HUES64 (cell line): ENCODE measurements at regions not wholly inside any gene's neighbourhood (a gene's known extent, or its start where the extent isn't known, plus 50 kb on each side); places are given as distances from the start of the nearest gene placed in this dataset.

Experiments used
- H3K27ac ChIP-seq: 2 replicates; pipeline ENCODE4 v1.7.0; 2013; ENCODE audit warnings: low read depth, low read length, inconsistent platforms
- H3K27me3 ChIP-seq: 2 replicates; pipeline ENCODE4 v1.6.1; 2013; ENCODE audit warnings: mild to moderate bottlenecking, low read length; ENCODE audit not compliant: insufficient read depth
- H3K36me3 ChIP-seq: 2 replicates; pipeline ENCODE4 v1.6.1; 2013; ENCODE audit warnings: mild to moderate bottlenecking, low read length; ENCODE audit not compliant: insufficient read depth
- H3K4me1 ChIP-seq: 2 replicates; pipeline ENCODE4 v1.6.1; 2013; ENCODE audit warnings: mild to moderate bottlenecking, low read length, moderate library complexity; ENCODE audit not compliant: insufficient read depth
- H3K4me3 ChIP-seq: 2 replicates; pipeline ENCODE4 v1.5.1; 2013; ENCODE audit warnings: mild to moderate bottlenecking, low read length, moderate library complexity
- H3K9ac ChIP-seq: 2 replicates; pipeline ENCODE4 v1.6.1; 2013; ENCODE audit warnings: mild to moderate bottlenecking, low read depth, low read length
- H3K9me3 ChIP-seq: 2 replicates; pipeline ENCODE4 v1.6.1; 2013; ENCODE audit warnings: low read depth, low read length; ENCODE audit not compliant: insufficient read depth
- WGBS: fragments of 150-250, 120-280 bp; methylation state at CpG from one replicate; pipeline ENCODE4 v1.1.7; 2013; ENCODE audit warnings: missing lambda C conversion rate; 5-methylcytosine and 5-hydroxymethylcytosine counted together

- no peaks in the 10 kb centered on the region for H3K9me3 ChIP-seq
- 83% methylated on average over 4 of the region's 4 CpGs for WGBS
- H3K27me3 ChIP-seq = no peaks in the 10 kb centered on the region
- no peaks in the 10 kb centered on the region for H3K36me3 ChIP-seq
- peaks cover 28% of the 10 kb centered on the region for H3K4me1 ChIP-seq
- H3K9ac ChIP-seq = no peak overlapping the region
- H3K27ac ChIP-seq = peak overlapping the region; percentile 72; the same call in 1 of the 2 replicates
- H3K4me3 ChIP-seq = no peak overlapping the region
Observed at GRCh38 chr6:88380618-88381288, 214.6 kb upstream of the CNR1 start.

GRCh38 chr6:88380083-88380482 is 213.9 kb upstream of the CNR1 start:
- Histone ChIP-seq H3K27ac (no peak overlapping the region), H3K9ac (no peak overlapping the region), H3K9me3 (no peaks in the 10 kb centered on the region), H3K27me3 (no peaks in the 10 kb centered on the region), H3K4me1 (peaks cover 28% of the 10 kb centered on the region), H3K4me3 (no peak overlapping the region), H3K36me3 (no peaks in the 10 kb centered on the region)
- WGBS = 76% methylated on average over 2 of the region's 2 CpGs

- no peaks in the 10 kb centered on the region for H3K36me3 ChIP-seq
- no peak overlapping the region for H3K9ac ChIP-seq
- 91% methylated on average over 4 of the region's 4 CpGs for WGBS
- H3K27ac ChIP-seq = no peak overlapping the region
- peaks cover 28% of the 10 kb centered on the region for H3K4me1 ChIP-seq
- no peak overlapping the region for H3K4me3 ChIP-seq
- H3K9me3 ChIP-seq = no peaks in the 10 kb centered on the region
- no peaks in the 10 kb centered on the region for H3K27me3 ChIP-seq
Observed at GRCh38 chr6:88378639-88379038, 212.5 kb upstream of the CNR1 start.

- 91% methylated on average over 8 of the region's 8 CpGs for WGBS
- Histone ChIP-seq H3K27me3 (no peaks in the 10 kb centered on the region), H3K36me3 (no peaks in the 10 kb centered on the region), H3K27ac (no peak overlapping the region), H3K4me1 (peaks cover 28% of the 10 kb centered on the region), H3K4me3 (no peak overlapping the region), H3K9ac (no peak overlapping the region), H3K9me3 (no peaks in the 10 kb centered on the region)
Observed at GRCh38 chr6:88377976-88378568, 211.9 kb upstream of the CNR1 start.

GRCh38 chr6:88376768-88377387 is 210.7 kb upstream of the CNR1 start:
- no peaks in the 10 kb centered on the region for H3K27me3 ChIP-seq
- H3K4me3 ChIP-seq = no peak overlapping the region
- WGBS = no CpG with 5 or more reads among the region's 2 CpGs
- no peaks in the 10 kb centered on the region for H3K9me3 ChIP-seq
- no peak overlapping the region for H3K27ac ChIP-seq
- no peaks in the 10 kb centered on the region for H3K36me3 ChIP-seq
- peaks cover 21% of the 10 kb centered on the region for H3K4me1 ChIP-seq
- H3K9ac ChIP-seq = no peak overlapping the region

- Histone ChIP-seq H3K36me3 (no peaks in the 10 kb centered on the region), H3K9me3 (no peaks in the 10 kb centered on the region), H3K27ac (no peak overlapping the region), H3K9ac (no peak overlapping the region), H3K4me1 (peaks cover 19% of the 10 kb centered on the region), H3K4me3 (no peak overlapping the region), H3K27me3 (no peaks in the 10 kb centered on the region)
- WGBS = 88% methylated on average over 2 of the region's 2 CpGs
Observed at GRCh38 chr6:88376197-88376596, 210.1 kb upstream of the CNR1 start.

GRCh38 chr6:88374553-88374952 is 208.4 kb upstream of the CNR1 start:
- Histone ChIP-seq H3K4me1 (0 out of 2 replicates have a peak, but pooled peaks cover 3% of the 10 kb centered on the region), H3K9me3 (no peaks in the 10 kb centered on the region), H3K4me3 (no peak overlapping the region), H3K9ac (no peak overlapping the region; the same call in 1 of the 2 replicates), H3K27me3 (no peaks in the 10 kb centered on the region), H3K27ac (no peak overlapping the region), H3K36me3 (no peaks in the 10 kb centered on the region)
- 52% methylated on average over 1 of the region's 1 CpG for WGBS

GRCh38 chr6:88371480-88371879 is 205.3 kb upstream of the CNR1 start:
- 89% methylated on average over 2 of the region's 2 CpGs for WGBS
- Histone ChIP-seq H3K27me3 (no peaks in the 10 kb centered on the region), H3K4me3 (no peak overlapping the region), H3K9ac (no peak overlapping the region), H3K9me3 (no peaks in the 10 kb centered on the region), H3K4me1 (no peaks in the 10 kb centered on the region), H3K36me3 (no peaks in the 10 kb centered on the region), H3K27ac (no peak overlapping the region)

- Histone ChIP-seq H3K27me3 (no peaks in the 10 kb centered on the region), H3K9ac (no peak overlapping the region), H3K27ac (no peak overlapping the region), H3K36me3 (no peaks in the 10 kb centered on the region), H3K4me3 (no peak overlapping the region), H3K4me1 (no peaks in the 10 kb centered on the region), H3K9me3 (no peaks in the 10 kb centered on the region)
- WGBS = 86% methylated on average over 4 of the region's 4 CpGs
Observed at GRCh38 chr6:88370127-88370710, 204.1 kb upstream of the CNR1 start.

- Histone ChIP-seq H3K9ac (no peak overlapping the region), H3K36me3 (no peaks in the 10 kb centered on the region), H3K27ac (no peak overlapping the region), H3K4me3 (no peak overlapping the region), H3K9me3 (no peaks in the 10 kb centered on the region), H3K4me1 (no peaks in the 10 kb centered on the region), H3K27me3 (no peaks in the 10 kb centered on the region)
- 97% methylated on average over 3 of the region's 3 CpGs for WGBS
Observed at GRCh38 chr6:88369262-88369661, 203.1 kb upstream of the CNR1 start.

- no peaks in the 10 kb centered on the region for H3K36me3 ChIP-seq
- no peak overlapping the region for H3K9ac ChIP-seq
- no peak overlapping the region for H3K4me3 ChIP-seq
- no peaks in the 10 kb centered on the region for H3K9me3 ChIP-seq
- H3K4me1 ChIP-seq = no peaks in the 10 kb centered on the region
- no peaks in the 10 kb centered on the region for H3K27me3 ChIP-seq
- 94% methylated on average over 2 of the region's 2 CpGs for WGBS
- no peak overlapping the region for H3K27ac ChIP-seq
Observed at GRCh38 chr6:88368071-88368787, 202.1 kb upstream of the CNR1 start.
